AG04450 (cell line): ENCODE measurements at regions not wholly inside any gene's neighbourhood (a gene's known extent, or its start where the extent isn't known, plus 50 kb on each side); places are given as distances from the start of the nearest gene placed in this dataset.

Source experiments
- CTCF ChIA-PET: fragments of 300-600, 350-600 bp; formaldehyde crosslinking; extraction: SDS; loops from one replicate; lab custom pipeline; 2022; ENCODE audit warnings: antibody characterized with exemption, inconsistent platforms; lab: Charles Lee
- POLR2A ChIA-PET: fragments of 350-600 bp; formaldehyde crosslinking; extraction: SDS; loops from one replicate; lab custom pipeline; 2021; ENCODE audit warnings: antibody characterized with exemption, inconsistent platforms; lab: Yijun Ruan, JAX
- DNase-seq: peaks from one replicate; pipeline ENCODE4 v3.0.0-alpha.2; 2011; ENCODE audit warnings: low read depth, low spot score
- H3K27ac ChIP-seq: one replicate; pipeline ENCODE4 v1.5.1; 2012; ENCODE audit warnings: low read depth, low read length, control low read depth
- H3K27me3 ChIP-seq: one replicate; pipeline ENCODE4 v1.6.0; 2012; ENCODE audit warnings: low read length; ENCODE audit not compliant: control insufficient read depth, insufficient read depth
- H3K4me3 ChIP-seq: 2 replicates; pipeline ENCODE4 v1.5.1; 2011; ENCODE audit warnings: mild to moderate bottlenecking, low read depth, low read length, control low read depth
- H3K9me3 ChIP-seq: 2 replicates; pipeline ENCODE4 v1.5.1; 2012; ENCODE audit warnings: low read length; ENCODE audit not compliant: control insufficient read depth, insufficient read depth
- TF ChIP-seq, protein P1 (sequence below): IDR thresholded peaks from 2 replicates; pipeline ENCODE4 v1.5.1; 2011; ENCODE audit warnings: low read depth, low read length, control low read depth, inconsistent platforms

DNA sequence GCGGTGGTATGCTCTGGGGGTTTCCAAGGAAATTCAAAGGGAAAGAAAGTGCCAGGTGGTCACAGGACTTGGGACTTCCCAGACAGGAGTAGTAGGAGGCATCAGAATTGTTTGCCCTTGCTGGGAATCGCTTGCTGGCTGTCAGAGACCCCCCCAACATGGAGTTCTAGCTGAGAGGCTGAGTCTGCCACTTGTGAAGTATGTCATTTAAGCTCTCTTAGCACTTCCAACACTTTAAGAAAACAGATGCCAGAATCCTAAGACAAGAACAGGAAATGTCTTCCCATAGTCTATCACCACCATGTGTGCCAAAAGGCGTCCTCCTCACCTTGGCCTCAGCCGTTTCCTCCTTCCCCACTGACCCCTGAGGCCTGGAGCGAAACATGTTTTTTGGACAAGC, 193.8 kb upstream of the IRX3 start:
- TF ChIP-seq, protein P1, sequence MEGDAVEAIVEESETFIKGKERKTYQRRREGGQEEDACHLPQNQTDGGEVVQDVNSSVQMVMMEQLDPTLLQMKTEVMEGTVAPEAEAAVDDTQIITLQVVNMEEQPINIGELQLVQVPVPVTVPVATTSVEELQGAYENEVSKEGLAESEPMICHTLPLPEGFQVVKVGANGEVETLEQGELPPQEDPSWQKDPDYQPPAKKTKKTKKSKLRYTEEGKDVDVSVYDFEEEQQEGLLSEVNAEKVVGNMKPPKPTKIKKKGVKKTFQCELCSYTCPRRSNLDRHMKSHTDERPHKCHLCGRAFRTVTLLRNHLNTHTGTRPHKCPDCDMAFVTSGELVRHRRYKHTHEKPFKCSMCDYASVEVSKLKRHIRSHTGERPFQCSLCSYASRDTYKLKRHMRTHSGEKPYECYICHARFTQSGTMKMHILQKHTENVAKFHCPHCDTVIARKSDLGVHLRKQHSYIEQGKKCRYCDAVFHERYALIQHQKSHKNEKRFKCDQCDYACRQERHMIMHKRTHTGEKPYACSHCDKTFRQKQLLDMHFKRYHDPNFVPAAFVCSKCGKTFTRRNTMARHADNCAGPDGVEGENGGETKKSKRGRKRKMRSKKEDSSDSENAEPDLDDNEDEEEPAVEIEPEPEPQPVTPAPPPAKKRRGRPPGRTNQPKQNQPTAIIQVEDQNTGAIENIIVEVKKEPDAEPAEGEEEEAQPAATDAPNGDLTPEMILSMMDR, result no peak
- ChIA-PET POLR2A (no interaction called here), CTCF (no interaction called here)
- H3K4me3 ChIP-seq, result no peak overlapping the region
- no peak for DNase-seq
- H3K27me3 ChIP-seq, result no peaks in the 10 kb centered on the region
- no peaks in the 10 kb centered on the region for H3K9me3 ChIP-seq
- no peak overlapping the region for H3K27ac ChIP-seq

DNA sequence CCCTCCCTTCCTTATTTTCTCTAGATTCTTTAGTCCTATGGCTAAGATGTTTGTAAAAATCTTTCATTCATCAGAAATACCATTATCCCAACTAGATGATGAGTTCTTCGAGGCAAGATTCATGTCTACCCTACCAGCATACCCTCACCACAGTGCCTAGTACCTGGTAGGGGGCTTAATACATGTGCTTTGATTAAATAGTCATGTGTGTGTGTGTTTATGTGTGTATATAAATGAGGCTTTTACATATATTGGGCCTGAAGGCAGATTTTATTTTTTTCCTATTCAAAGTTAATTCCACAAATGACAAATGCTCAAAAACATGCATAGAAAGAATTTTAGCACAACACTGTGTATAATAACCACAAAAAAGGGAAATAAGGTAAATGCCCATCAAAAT, 193.0 kb upstream of the IRX3 start:
- POLR2A ChIA-PET, result no interaction called here
- Histone ChIP-seq H3K4me3 (no peak overlapping the region), H3K27ac (no peak overlapping the region), H3K27me3 (no peaks in the 10 kb centered on the region), H3K9me3 (no peaks in the 10 kb centered on the region)
- TF ChIP-seq, protein P1, result no peak
- DNase-seq, result no peak
- CTCF ChIA-PET, result no interaction called here

DNA sequence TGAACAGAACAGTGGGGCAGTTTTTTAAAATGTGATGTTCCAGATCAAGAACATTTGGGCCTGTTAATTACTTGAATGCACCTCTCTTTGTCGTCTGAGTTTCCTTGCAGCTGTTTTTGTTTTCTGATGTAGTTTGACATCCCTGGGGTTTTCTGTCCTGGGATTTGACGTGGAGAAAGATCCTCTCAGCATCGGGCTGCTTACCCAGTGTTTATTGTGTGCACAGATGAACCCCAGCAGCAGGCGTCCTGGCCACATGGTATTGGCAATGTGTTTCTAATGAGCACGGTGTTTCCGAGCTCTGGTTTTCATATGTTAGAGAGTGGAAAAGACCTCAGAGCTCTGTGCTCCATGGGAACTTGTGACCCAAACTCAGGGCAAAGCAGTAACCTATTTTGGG, 191.1 kb upstream of the IRX3 start:
- DNase-seq, result no peak
- ChIA-PET POLR2A (no interaction called here), CTCF (no interaction called here)
- H3K4me3 ChIP-seq, result no peak overlapping the region
- no peak overlapping the region for H3K27ac ChIP-seq
- H3K27me3 ChIP-seq, result no peaks in the 10 kb centered on the region
- H3K9me3 ChIP-seq, result no peaks in the 10 kb centered on the region
- TF ChIP-seq, protein P1, result no peak

DNA sequence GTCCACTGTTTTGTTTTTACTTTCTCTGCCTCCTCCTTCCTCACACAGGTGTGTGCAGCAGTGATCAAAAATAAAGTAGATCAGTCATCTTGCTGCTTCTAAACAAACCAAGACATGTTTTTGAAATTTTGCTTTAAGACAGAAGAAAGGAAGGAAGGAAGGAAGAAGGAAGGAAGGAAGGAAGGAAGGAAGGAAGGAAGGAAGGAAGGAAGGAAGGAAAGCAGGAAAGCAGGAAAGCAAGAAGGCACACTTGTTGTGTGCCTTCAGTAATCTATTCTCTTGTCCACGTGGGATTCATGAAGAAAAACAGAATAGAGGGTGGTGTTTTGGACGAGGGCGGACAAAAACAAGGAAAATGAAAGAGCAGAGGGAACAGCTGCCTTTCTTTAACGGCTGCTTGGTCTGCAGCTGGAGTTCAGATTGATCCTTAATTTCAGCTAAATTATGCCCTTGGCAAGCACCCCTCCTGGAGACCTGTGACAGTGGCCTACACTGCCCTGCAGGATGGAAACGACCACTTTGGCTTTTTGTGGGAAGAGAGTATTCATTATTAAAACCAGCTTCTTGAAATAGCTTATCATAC, 188.5 kb upstream of the IRX3 start:
- ChIA-PET CTCF (interaction anchor here (0.5 kb wide), 1 partner anchor 9 kb away, joined by 3 read pairs; no protein-coding TSS in a partner anchor), POLR2A (no interaction called here)
- DNase-seq, result no peak
- Histone ChIP-seq H3K4me3 (no peak overlapping the region), H3K9me3 (no peaks in the 10 kb centered on the region), H3K27me3 (no peaks in the 10 kb centered on the region), H3K27ac (no peak overlapping the region)
- TF ChIP-seq, protein P1, result no peak

DNA sequence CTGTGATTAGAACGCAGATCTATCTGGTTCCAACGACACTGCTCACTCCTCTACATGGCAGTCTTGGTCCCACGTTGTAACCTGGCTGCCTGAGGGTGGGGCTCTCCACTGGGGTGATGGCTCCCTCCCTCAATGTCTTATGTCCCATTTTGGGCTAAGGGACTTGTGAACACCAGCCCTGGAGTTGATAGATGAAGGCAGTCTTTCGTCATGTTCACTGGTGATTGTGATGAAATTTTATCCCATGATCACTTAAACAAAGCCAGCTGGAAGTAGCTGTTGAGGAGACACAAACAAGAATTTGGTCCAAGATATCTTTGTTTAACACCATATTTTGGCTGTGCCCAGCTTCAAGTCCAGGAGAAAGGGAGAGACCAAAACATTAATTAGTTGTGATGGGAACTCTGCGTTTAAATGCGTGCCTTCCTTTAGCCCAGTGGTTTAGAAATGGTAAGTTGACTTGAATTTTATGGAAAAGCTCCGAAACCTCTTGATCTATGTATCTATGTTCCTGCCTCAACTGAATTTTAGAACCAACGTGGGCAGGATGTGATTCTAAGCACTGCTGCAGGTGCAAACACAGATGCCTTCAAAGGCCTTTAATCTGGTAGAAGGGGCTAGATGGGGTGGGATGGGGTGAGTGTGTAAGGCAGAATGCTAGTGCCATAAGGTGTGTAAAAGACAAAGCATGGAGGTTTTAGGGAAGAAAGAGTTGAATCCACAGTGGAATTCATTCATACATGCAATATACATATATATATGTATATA, 186.8 kb upstream of the IRX3 start:
- POLR2A ChIA-PET, result no interaction called here
- H3K4me3 ChIP-seq, result no peak overlapping the region
- CTCF ChIA-PET, result no interaction called here
- TF ChIP-seq, protein P1, result no peak
- H3K27ac ChIP-seq, result no peak overlapping the region
- no peaks in the 10 kb centered on the region for H3K9me3 ChIP-seq
- no peak for DNase-seq
- no peaks in the 10 kb centered on the region for H3K27me3 ChIP-seq
